SK-N-SH (cell line): ENCODE measurements at regions not wholly inside any gene's neighbourhood (a gene's known extent, or its start where the extent isn't known, plus 50 kb on each side); places are given as distances from the start of the nearest gene placed in this dataset.

Experiments used
- CTCF ChIA-PET: fragments of 300-600, 350-600 bp; formaldehyde crosslinking; extraction: SDS; loops from one replicate; lab custom pipeline; 2021; lab: Yijun Ruan, JAX
- POLR2A ChIA-PET: fragments of 350-600 bp; sonication (Branson Sonifier 250); formaldehyde crosslinking; extraction: SDS; loops from one replicate; lab custom pipeline; 2020; ENCODE audit warnings: antibody characterized with exemption, inconsistent platforms; lab: Yijun Ruan, JAX
- DNase-seq: peaks from one replicate; pipeline ENCODE4 v3.0.0; 2012
- H2AFZ ChIP-seq: fragments of 200-600 bp; sonication (generic); 2 replicates; pipeline ENCODE4 v1.8.1; 2016; ENCODE audit warnings: antibody characterized with exemption, mild to moderate bottlenecking, low read depth
- H3F3A ChIP-seq: fragments of 200-600 bp; sonication (generic); replicated peaks from 2 replicates; pipeline ENCODE3; 2016; ENCODE audit warnings: antibody characterized with exemption, mild to moderate bottlenecking; ENCODE audit not compliant: insufficient read depth
- H3K27ac ChIP-seq, 2 experiments: fragments of 200-500 bp in 1 of 2; fragments of 200-600 bp in 1 of 2; sonication (Bioruptor generic) in 1 of 2; sonication (generic), shearing (Covaris generic) in 1 of 2; 2 replicates each; pipeline versions ENCODE4 v1.5.1 to v1.6.1; 2014 to 2016; ENCODE audit warnings: low read depth in 2 of 2, inconsistent platforms in 1 of 2, low read length in 1 of 2, mild to moderate bottlenecking in 1 of 2, mixed read lengths in 1 of 2
- H3K27me3 ChIP-seq: fragments of 200-600 bp; sonication (generic), shearing (Covaris generic); 2 replicates; pipeline ENCODE4 v1.6.1; 2016; ENCODE audit warnings: mixed run types; ENCODE audit not compliant: insufficient read depth
- H3K36me3 ChIP-seq, 2 experiments: fragments of 200-500 bp in 1 of 2; fragments of 200-600 bp in 1 of 2; sonication (Bioruptor generic) in 1 of 2; sonication (generic) in 1 of 2; replicated peaks in 1 of 2; 2 replicates each; pipeline versions ENCODE3 to v1.5.1; 2014 to 2016; ENCODE audit warnings: low read length in 1 of 2, mild to moderate bottlenecking in 1 of 2; ENCODE audit not compliant: insufficient read depth in 2 of 2, control insufficient read depth in 1 of 2
- H3K4me1 ChIP-seq, 2 experiments: fragments of 200-500 bp in 1 of 2; fragments of 200-600 bp in 1 of 2; sonication (Bioruptor generic) in 1 of 2; sonication (generic), shearing (Covaris generic) in 1 of 2; 2 replicates each; pipeline versions ENCODE4 v1.5.1 to v1.6.1; 2014 to 2016; ENCODE audit warnings: low read depth in 1 of 2, low read length in 1 of 2, mixed run types in 1 of 2; ENCODE audit not compliant: insufficient read depth in 2 of 2, control insufficient read depth in 1 of 2
- H3K4me2 ChIP-seq: fragments of 200-600 bp; sonication (generic), shearing (Covaris generic); 2 replicates; pipeline ENCODE4 v1.6.1; 2017; ENCODE audit warnings: mixed run types
- H3K4me3 ChIP-seq, 2 experiments: fragments of 200-500 bp in 1 of 2; fragments of 200-600 bp in 1 of 2; sonication (Bioruptor generic) in 1 of 2; sonication (generic), shearing (Covaris generic) in 1 of 2; 2 replicates each; pipeline versions ENCODE4 v1.5.1 to v1.8.1; 2014 to 2016; ENCODE audit warnings: low read depth in 2 of 2, inconsistent platforms in 1 of 2, low read length in 1 of 2, mild to moderate bottlenecking in 1 of 2, mixed read lengths in 1 of 2, moderate library complexity in 1 of 2
- H3K79me2 ChIP-seq: fragments of 200-600 bp; sonication (generic); 2 replicates; pipeline ENCODE4 v1.8.1; 2017; ENCODE audit warnings: mild to moderate bottlenecking; ENCODE audit not compliant: insufficient read depth
- H3K9ac ChIP-seq: fragments of 200-600 bp; sonication (generic); 2 replicates; pipeline ENCODE4 v1.6.1; 2017; ENCODE audit warnings: mixed run types
- H3K9me2 ChIP-seq: fragments of 200-600 bp; sonication (generic); 2 replicates; pipeline ENCODE4 v1.6.1; 2017; ENCODE audit warnings: mixed run types
- H3K9me3 ChIP-seq: fragments of 200-600 bp; sonication (generic); 2 replicates; pipeline ENCODE4 v1.6.1; 2017; ENCODE audit warnings: mixed run types, mild to moderate bottlenecking, moderate library complexity
- H4K20me1 ChIP-seq: fragments of 200-600 bp; sonication (generic); 2 replicates; pipeline ENCODE4 v1.6.1; 2017; ENCODE audit warnings: mild to moderate bottlenecking, mixed run types; ENCODE audit not compliant: insufficient read depth
- CHD2 ChIP-seq: fragments of 150-350 bp; IDR thresholded peaks from 2 replicates; pipeline ENCODE4 v1.6.1; 2018; ENCODE audit warnings: low read length; ENCODE audit not compliant: partially characterized antibody
- ELF1 ChIP-seq: IDR thresholded peaks from 2 replicates; pipeline ENCODE4 v1.4.0; 2012
- FOSL2 ChIP-seq: IDR thresholded peaks from 2 replicates; pipeline ENCODE4 v1.4.0; 2012; ENCODE audit warnings: low read depth, mild to moderate bottlenecking, moderate library complexity, borderline replicate concordance
- FOXJ3 ChIP-seq: sonication (generic); formaldehyde crosslinking; IDR thresholded peaks from 2 replicates; pipeline ENCODE4 v1.5.1; 2020; ENCODE audit warnings: mild to moderate bottlenecking, missing genetic modification reagents
- JUND ChIP-seq: IDR thresholded peaks from 2 replicates; pipeline ENCODE4 v1.4.0; 2012
- MAX ChIP-seq: IDR thresholded peaks from 2 replicates; pipeline ENCODE4 v1.4.0; 2012; ENCODE audit warnings: low read depth
- NFIC ChIP-seq: IDR thresholded peaks from 2 replicates; pipeline ENCODE4 v1.4.0; 2012; ENCODE audit warnings: borderline replicate concordance
- NRF1 ChIP-seq: IDR thresholded peaks from 2 replicates; pipeline ENCODE4 v1.6.1; 2012; ENCODE audit warnings: low read depth, mild to moderate bottlenecking, low read length
- POLR2AphosphoS5 ChIP-seq: IDR thresholded peaks from 2 replicates; pipeline ENCODE4 v1.6.1; 2012; ENCODE audit warnings: low read depth, low read length
- RAD21 ChIP-seq: IDR thresholded peaks from 2 replicates; pipeline ENCODE4 v1.6.1; 2012; ENCODE audit warnings: mild to moderate bottlenecking, low read length
- RCOR1 ChIP-seq: fragments of 150-350 bp; IDR thresholded peaks from 2 replicates; pipeline ENCODE4 v1.6.1; 2017; ENCODE audit warnings: antibody characterized with exemption, low read length
- REST ChIP-seq: IDR thresholded peaks from 2 replicates; pipeline ENCODE4 v1.6.1; 2012; ENCODE audit warnings: mild to moderate bottlenecking, low read depth, low read length, moderate library complexity
- RFX5 ChIP-seq: IDR thresholded peaks from 2 replicates; pipeline ENCODE4 v1.6.1; 2012; ENCODE audit warnings: mild to moderate bottlenecking, improper control_type of control experiment, low read length
- TAF1 ChIP-seq: IDR thresholded peaks from 2 replicates; pipeline ENCODE4 v1.6.1; 2012; ENCODE audit warnings: low read depth, mild to moderate bottlenecking, low read length, moderate library complexity, borderline replicate concordance
- USF1 ChIP-seq: IDR thresholded peaks from 2 replicates; pipeline ENCODE4 v1.4.0; 2012; ENCODE audit warnings: low read depth, borderline replicate concordance
- USF2 ChIP-seq: fragments of 150-350 bp; IDR thresholded peaks from 2 replicates; pipeline ENCODE4 v1.6.1; 2017; ENCODE audit warnings: antibody characterized with exemption, low read length, low read depth, borderline replicate concordance
- WGBS: methylation state at CpG from one replicate; pipeline ENCODE4 v1.1.6; 2017; ENCODE audit warnings: low lambda C conversion rate; 5-methylcytosine and 5-hydroxymethylcytosine counted together
- TF ChIP-seq, protein P1 (sequence below): fragments of 150-350 bp; IDR thresholded peaks from 2 replicates; pipeline ENCODE4 v1.6.1; 2016; ENCODE audit warnings: mild to moderate bottlenecking, low read depth, low read length

DNA sequence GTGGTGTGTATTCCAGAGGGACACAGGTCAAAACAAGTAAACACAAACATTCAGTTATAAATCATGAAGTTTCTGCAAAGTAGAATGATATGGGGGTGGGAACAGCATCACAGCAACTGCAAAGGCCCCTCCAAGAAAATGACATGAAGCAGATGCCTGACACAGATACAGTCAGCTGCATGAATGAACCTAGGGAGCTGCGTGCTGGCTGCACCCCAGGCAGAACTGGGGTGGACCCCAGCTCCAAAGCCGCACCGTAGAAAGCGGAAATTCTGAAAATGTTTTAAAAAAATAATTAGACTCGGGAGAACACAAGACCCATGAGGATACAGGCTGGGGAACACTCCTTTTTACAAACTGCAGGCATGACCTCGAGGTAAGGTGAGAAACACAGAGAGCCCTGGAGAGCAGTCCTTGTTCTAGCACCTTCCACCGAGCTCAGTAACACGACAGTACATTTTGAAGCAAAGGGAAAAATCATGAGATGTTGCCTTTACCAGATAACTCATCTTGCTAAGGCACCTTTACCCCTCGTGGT, 323.8 kb downstream of the SOX9 start:
- Histone ChIP-seq H3F3A (no peaks in the 10 kb centered on the region), H3K79me2 (peaks cover 3% of the 10 kb centered on the region; the same call in 1 of the 2 replicates), H3K4me2 (no peak overlapping the region), H4K20me1 (no peaks in the 10 kb centered on the region), H3K9me2 (no peaks in the 10 kb centered on the region), H3K9me3 (no peaks in the 10 kb centered on the region), H3K4me3 (no peak overlapping the region), H2AFZ (no peak overlapping the region), H3K36me3 (no peaks in the 10 kb centered on the region), H3K27ac (no peak overlapping the region), H3K4me1 (no peaks in the 10 kb centered on the region; a peak in 1 of 4 replicates), H3K27me3 (no peaks in the 10 kb centered on the region), H3K9ac (no peak overlapping the region)
- POLR2A ChIA-PET: no interaction called here
- WGBS: 80% methylated on average over 9 of the region's 9 CpGs
- CTCF ChIA-PET: interaction anchor here (0.9 to 1.5 kb wide), 2 partner anchors 13 to 116 kb away, joined by 3 to 4 read pairs; no protein-coding TSS in a partner anchor
- TF ChIP-seq FOXJ3: no peak
- no peak for TF ChIP-seq TAF1
- no peak for TF ChIP-seq JUND
- TF ChIP-seq NFIC: no peak
- no peak for TF ChIP-seq MAX
- TF ChIP-seq RFX5: no peak
- TF ChIP-seq RAD21: no peak
- no peak for TF ChIP-seq CHD2
- no peak for TF ChIP-seq POLR2AphosphoS5
- TF ChIP-seq USF1: no peak
- TF ChIP-seq NRF1: no peak
- TF ChIP-seq FOSL2: no peak
- TF ChIP-seq REST: no peak
- TF ChIP-seq USF2: no peak
- TF ChIP-seq, protein P1, sequence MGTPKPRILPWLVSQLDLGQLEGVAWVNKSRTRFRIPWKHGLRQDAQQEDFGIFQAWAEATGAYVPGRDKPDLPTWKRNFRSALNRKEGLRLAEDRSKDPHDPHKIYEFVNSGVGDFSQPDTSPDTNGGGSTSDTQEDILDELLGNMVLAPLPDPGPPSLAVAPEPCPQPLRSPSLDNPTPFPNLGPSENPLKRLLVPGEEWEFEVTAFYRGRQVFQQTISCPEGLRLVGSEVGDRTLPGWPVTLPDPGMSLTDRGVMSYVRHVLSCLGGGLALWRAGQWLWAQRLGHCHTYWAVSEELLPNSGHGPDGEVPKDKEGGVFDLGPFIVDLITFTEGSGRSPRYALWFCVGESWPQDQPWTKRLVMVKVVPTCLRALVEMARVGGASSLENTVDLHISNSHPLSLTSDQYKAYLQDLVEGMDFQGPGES: no peak
- no peak for TF ChIP-seq ELF1
- TF ChIP-seq RCOR1: no peak
- DNase-seq: no peak
